NB4 (cell line): ENCODE measurements at regions not wholly inside any gene's neighbourhood (a gene's known extent, or its start where the extent isn't known, plus 50 kb on each side); places are given as distances from the start of the nearest gene placed in this dataset.

ENCODE experiments used
- CTCF ChIP-seq: IDR thresholded peaks from one replicate; pipeline ENCODE4 v1.5.1; 2012; ENCODE audit warnings: low read depth, low read length
- MAX ChIP-seq: IDR thresholded peaks from 2 replicates; pipeline ENCODE4 v1.6.1; 2011; ENCODE audit warnings: low read depth, low read length
- POLR2A ChIP-seq: IDR thresholded peaks from 2 replicates; pipeline ENCODE4 v1.6.1; 2011; ENCODE audit warnings: mild to moderate bottlenecking; ENCODE audit not compliant: insufficient read length; ENCODE audit errors: extremely low read depth

- no peak for TF ChIP-seq CTCF
- TF ChIP-seq POLR2A, result no peak
- TF ChIP-seq MAX, result no peak
These were observed 315.9 kb upstream of the SEMA3A start for GRCh38 chr7:84510505-84510904.
